ENCODE measurements at regions not wholly inside any gene's neighbourhood (a gene's known extent, or its start where the extent isn't known, plus 50 kb on each side); places are given as distances from the start of the nearest gene placed in this dataset.

DNA sequence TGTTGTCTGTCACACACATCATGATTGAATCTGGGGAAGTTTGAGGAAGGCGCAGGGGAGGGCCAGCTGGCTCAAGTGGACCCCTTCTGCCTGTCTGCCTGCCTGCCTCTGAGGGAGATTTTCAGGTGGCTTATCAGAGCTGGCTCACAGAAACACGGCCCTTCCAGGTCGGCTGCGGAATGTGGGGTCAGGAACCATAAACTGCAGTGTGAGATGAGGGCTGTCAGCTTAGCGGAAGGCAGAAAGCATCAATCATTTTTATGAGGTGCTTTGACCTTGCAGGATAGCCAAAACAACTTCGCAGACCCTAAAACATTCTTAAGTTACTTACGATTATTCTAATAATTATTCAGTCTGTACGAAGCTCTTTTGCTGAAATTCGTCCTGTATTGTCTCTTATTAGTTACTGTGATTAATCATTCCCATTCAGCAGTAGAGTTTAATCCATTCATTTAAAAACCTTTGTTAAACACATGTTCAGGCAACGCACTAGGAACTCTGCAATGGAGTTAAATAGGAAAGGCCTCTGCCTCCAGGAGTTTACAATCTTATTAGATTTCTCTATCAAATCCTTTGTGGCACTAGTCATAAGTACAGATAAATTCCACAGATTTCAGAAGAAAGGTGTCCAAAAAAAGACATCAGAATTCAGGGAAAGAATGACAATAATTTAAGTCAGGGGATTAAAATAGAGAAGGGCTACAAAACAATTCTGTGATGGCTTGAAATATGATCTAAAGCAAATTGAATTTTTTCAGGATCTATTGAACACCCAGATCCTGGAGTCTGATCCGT, 371.6 kb downstream of the HRH4 start:
- DNase-seq, result peak; percentile 93

- no peak for DNase-seq
Measured at GRCh38 chr18:24835751-24836150, 375.3 kb downstream of the HRH4 start.

GRCh38 chr18:24837066-24837465, 376.6 kb downstream of the HRH4 start:
- DNase-seq, result no peak

GRCh38 chr18:24840051-24840450, 379.6 kb downstream of the HRH4 start:
- DNase-seq, result no peak

DNA sequence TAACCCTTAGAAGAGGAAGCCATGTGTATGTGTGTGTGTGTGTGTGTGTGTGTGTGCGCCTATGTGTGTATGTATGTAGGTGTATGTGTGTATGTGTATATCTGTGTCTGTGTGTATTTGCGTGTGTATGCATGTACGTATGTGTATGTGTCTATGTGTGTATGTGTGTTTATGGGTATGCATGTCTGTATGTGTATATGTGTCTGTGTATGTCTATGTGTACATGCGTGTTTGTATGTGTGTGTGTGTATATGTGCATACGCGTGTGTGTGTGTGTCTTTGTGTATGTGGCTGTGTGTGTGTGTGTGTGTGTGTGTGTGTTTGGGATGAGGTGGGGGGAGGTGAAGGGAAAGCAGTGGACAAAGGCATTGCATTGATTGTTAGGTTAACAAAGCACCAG, 380.2 kb downstream of the HRH4 start:
- no peak for DNase-seq

- DNase-seq, result no peak
Measured at GRCh38 chr18:24841536-24841935, 381.1 kb downstream of the HRH4 start.

- no peak for DNase-seq
Measured at GRCh38 chr18:24843123-24843522, 382.7 kb downstream of the HRH4 start.

DNA sequence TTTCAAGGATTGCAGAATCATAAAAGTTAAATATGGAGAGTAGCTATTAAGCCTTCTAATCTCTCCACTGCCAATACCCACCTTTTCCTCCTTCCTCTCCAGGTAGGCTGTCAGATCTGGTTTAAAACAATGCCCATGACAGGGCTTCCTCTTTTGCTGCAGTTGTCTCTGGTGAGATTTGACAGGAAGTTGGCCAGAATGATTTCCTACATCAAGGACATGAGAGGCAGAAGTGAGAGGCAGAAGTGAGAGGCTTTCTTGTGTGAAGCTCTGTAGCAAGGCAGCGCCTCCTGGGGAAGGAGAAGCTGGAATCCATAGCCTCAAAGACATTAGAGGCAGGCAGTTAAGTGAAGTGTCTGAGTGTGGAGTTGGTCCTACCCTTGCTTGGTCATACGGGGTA, 385.7 kb downstream of the HRH4 start:
- no peak for DNase-seq

DNA sequence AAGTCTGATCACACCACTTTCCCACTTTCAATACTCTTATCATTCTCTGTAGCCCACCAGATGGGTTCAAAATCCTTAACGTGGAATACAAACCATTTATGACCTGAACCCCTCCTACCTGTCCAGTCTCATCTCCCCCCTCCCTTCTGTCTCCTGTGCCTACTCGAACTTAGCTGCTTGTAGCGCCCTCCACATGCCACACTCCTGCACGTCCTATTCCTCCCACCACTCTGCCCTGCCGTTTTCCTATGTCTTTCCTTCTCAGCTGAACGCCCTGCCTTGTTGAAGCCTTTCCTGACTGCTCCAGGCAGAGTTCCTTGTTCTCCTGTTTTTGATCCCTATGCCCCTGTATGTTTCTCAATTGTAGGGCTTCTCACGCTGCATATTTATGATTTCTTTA, 390.1 kb downstream of the HRH4 start:
- no peak for DNase-seq

GRCh38 chr18:24853076-24853475, 392.6 kb downstream of the HRH4 start:
- no peak for DNase-seq

DNA sequence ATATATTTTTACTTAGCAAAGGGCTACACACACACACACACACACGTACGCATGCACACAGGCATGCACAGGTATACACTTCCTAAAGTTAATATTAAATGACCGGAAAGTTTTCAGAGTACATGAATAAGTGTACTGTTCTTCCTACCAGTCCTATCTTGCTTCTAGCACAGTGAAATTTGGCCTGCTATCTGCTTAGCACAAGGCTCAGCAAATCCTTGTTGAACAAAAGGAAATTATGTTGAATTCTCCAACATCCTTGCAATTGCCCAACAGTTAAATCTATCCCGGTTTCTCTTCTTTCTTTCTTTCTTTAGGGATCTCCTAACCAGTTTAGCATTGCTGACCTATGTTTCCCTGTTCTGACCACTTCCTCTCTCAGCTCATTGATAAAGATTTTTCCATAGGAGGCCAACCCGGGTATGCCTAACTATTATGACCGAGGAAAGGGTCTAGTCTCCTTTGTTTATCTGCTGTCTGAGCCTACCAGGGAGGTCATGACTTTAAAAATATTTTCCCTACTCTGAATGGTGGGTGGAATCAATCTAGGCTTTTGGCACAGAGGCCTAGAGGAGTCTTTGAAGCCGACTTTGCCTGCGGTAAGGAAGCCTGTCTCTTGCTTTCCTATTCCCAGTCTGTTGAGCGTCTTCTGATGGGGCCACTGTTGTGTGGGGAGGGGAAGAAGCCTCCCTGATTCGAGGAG, 400.7 kb downstream of the HRH4 start:
- peak; percentile 35 for DNase-seq

- DNase-seq, result no peak
Measured at GRCh38 chr18:24862201-24862816, 401.9 kb downstream of the HRH4 start.

DNA sequence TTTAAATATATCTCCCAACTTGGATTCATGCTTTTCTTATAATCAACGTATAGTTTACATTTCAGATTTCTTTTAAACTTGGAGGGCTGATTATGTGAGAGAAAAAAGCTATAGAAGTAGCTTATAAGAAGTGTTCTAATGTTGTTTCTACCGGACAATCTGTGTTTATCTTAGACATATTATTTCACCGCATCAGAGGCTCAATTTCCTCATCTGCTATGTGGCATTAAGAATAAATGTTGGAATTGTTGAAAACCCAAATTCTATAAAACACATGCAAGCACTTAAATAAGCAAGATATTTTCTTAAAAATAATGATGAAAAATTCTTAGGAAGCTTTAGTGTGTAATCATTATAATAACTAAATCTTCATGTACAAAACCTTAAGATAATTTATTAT, 407.9 kb downstream of the HRH4 start:
- DNase-seq, result no peak

GRCh38 chr18:24868760-24869237, 408.4 kb downstream of the HRH4 start:
- no peak for DNase-seq

GRCh38 chr18:24869285-24869684, 408.8 kb downstream of the HRH4 start:
- DNase-seq, result no peak

GRCh38 chr18:24875286-24875685, 414.8 kb downstream of the HRH4 start:
- peak; percentile 9 for DNase-seq

- DNase-seq, result no peak
Measured at GRCh38 chr18:24875777-24876176, 415.3 kb downstream of the HRH4 start.

DNA sequence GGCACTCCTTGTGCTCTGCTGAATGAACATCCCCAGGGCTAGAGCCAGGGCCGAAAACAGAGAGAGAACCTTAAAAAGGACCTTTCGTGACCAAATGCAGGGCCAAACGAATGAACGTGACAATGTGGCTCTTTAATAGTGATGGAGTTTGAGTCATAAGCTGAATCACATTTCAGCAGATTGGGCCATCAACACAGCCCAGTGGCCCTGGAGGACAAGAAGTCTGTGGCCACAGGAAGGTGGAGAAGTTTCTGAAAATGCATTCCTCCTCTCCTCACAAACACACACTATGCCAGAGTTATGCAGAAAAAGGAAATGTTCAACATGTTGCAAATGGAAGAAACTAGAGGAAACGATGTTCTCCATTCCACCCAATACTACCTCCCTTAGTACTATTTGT, 415.8 kb downstream of the HRH4 start:
- no peak for DNase-seq

DNA sequence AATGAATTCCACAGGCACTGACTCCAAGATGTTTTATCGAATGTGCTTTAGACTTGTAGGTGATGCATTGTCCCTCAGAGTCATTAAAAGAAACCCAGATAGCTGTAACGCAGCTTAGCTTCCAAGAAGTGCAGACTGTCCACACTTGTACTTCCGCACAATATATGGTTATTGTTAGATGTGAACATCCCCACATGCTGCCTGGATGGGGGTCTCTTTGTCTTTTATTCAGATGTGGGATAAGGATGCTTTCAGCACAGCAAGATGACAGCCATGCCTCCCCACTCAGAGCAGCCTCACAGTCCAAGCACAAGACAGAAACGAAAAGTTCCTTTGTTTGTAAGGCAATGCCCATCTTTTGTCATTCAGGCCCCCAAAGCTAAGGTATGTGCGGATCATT, 416.6 kb downstream of the HRH4 start:
- no peak for DNase-seq

- DNase-seq, result no peak
Measured at GRCh38 chr18:24877546-24877945, 417.1 kb downstream of the HRH4 start.

DNA sequence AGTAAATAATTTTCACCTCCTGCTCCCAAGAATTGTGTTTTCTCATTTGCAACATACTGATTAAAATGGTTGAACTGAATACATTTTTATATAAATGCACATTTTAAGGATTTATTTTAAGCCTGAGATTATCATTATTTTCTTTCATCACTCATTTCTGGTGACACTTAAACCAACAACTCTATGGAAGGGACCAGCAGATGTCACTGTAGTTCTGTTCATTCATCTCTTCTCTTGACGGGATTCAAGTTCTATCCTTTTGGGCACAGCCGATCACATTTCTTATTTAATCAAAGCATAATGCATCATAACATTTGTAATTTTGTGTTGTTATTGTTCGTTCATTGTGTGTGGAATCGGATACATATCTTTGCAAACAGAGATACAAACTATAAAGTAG, 417.9 kb downstream of the HRH4 start:
- DNase-seq, result peak; percentile 83

GRCh38 chr18:24885276-24885675, 424.8 kb downstream of the HRH4 start:
- no peak for DNase-seq

GRCh38 chr18:24894880-24895279, 434.4 kb downstream of the HRH4 start:
- no peak for DNase-seq

- no peak for DNase-seq
Measured at GRCh38 chr18:24897461-24897860, 437.0 kb downstream of the HRH4 start.
